HEK293 (cell line): ENCODE measurements at regions not wholly inside any gene's neighbourhood (a gene's known extent, or its start where the extent isn't known, plus 50 kb on each side); places are given as distances from the start of the nearest gene placed in this dataset.

Source experiments
- BCL11A ChIP-seq: fragments of 450-650 bp; formaldehyde crosslinking; IDR thresholded peaks from 2 replicates; pipeline ENCODE4 v1.5.1; 2016; ENCODE audit warnings: low read depth, missing biosample characterization, missing genetic modification characterization
- HOXC10 ChIP-seq: sonication (generic); formaldehyde crosslinking; IDR thresholded peaks from 2 replicates; pipeline ENCODE4 v1.8.1; 2023; ENCODE audit warnings: mild to moderate bottlenecking, missing genetic modification reagents
- HOXD13 ChIP-seq: sonication (generic); formaldehyde crosslinking; IDR thresholded peaks from 2 replicates; pipeline ENCODE4 v1.8.0; 2022; ENCODE audit warnings: missing genetic modification reagents, borderline replicate concordance
- KLF16 ChIP-seq: fragments of 450-650 bp; formaldehyde crosslinking; IDR thresholded peaks from 2 replicates; pipeline ENCODE4 v1.5.1; 2017; ENCODE audit warnings: missing biosample characterization, missing genetic modification characterization
- KLF7 ChIP-seq: fragments of 450-650 bp; formaldehyde crosslinking; IDR thresholded peaks from 2 replicates; pipeline ENCODE4 v1.5.1; 2016; ENCODE audit warnings: missing biosample characterization, missing genetic modification characterization, borderline replicate concordance
- OSR2 ChIP-seq: fragments of 450-650 bp; formaldehyde crosslinking; IDR thresholded peaks from 2 replicates; pipeline ENCODE4 v1.5.1; 2016; ENCODE audit warnings: missing biosample characterization, missing genetic modification characterization
- PRDM10 ChIP-seq: fragments of 450-650 bp; formaldehyde crosslinking; IDR thresholded peaks from 2 replicates; pipeline ENCODE4 v1.5.1; 2016; ENCODE audit warnings: missing biosample characterization, missing genetic modification characterization
- PRDM2 ChIP-seq: fragments of 450-650 bp; formaldehyde crosslinking; IDR thresholded peaks from 2 replicates; pipeline ENCODE4 v1.5.1; 2016; ENCODE audit warnings: missing biosample characterization, missing genetic modification characterization, borderline replicate concordance
- SP2 ChIP-seq: fragments of 450-650 bp; formaldehyde crosslinking; IDR thresholded peaks from 2 replicates; pipeline ENCODE4 v1.5.1; 2016; ENCODE audit warnings: missing biosample characterization, missing genetic modification characterization
- TCF7L2 ChIP-seq: IDR thresholded peaks from 2 replicates; pipeline ENCODE4 v1.6.1; 2011; ENCODE audit warnings: low read depth, mild to moderate bottlenecking, inconsistent platforms, low read length, moderate library complexity, borderline replicate concordance
- ZBTB21 ChIP-seq: fragments of 450-650 bp; formaldehyde crosslinking; IDR thresholded peaks from 2 replicates; pipeline ENCODE4 v1.5.1; 2017; ENCODE audit warnings: missing biosample characterization, missing genetic modification characterization
- ZBTB49 ChIP-seq: fragments of 450-650 bp; formaldehyde crosslinking; IDR thresholded peaks from 2 replicates; pipeline ENCODE4 v1.5.1; 2016; ENCODE audit warnings: missing biosample characterization, missing genetic modification characterization, low read depth
- ZFHX2 ChIP-seq: fragments of 450-650 bp; formaldehyde crosslinking; conservative IDR thresholded peaks from 2 replicates; pipeline ENCODE4 v1.5.1; 2016; ENCODE audit warnings: missing biosample characterization, missing genetic modification characterization
- ZFP3 ChIP-seq: fragments of 450-650 bp; formaldehyde crosslinking; IDR thresholded peaks from 2 replicates; pipeline ENCODE4 v1.5.1; 2016; ENCODE audit warnings: low read depth, missing biosample characterization, missing genetic modification characterization
- ZNF132 ChIP-seq: fragments of 450-650 bp; formaldehyde crosslinking; IDR thresholded peaks from 2 replicates; pipeline ENCODE4 v1.5.1; 2017; ENCODE audit warnings: missing biosample characterization, missing genetic modification characterization, borderline replicate concordance
- ZNF16 ChIP-seq: fragments of 450-650 bp; formaldehyde crosslinking; IDR thresholded peaks from 2 replicates; pipeline ENCODE4 v1.5.1; 2016; ENCODE audit warnings: low read depth, missing biosample characterization, missing genetic modification characterization
- ZNF184 ChIP-seq: fragments of 450-650 bp; IDR thresholded peaks from 2 replicates; pipeline ENCODE4 v1.5.1; 2018; ENCODE audit warnings: missing biosample characterization, mild to moderate bottlenecking, missing genetic modification characterization
- ZNF19 ChIP-seq: fragments of 450-650 bp; formaldehyde crosslinking; IDR thresholded peaks from 2 replicates; pipeline ENCODE4; 2016; ENCODE audit warnings: missing biosample characterization, missing genetic modification characterization, low read depth
- ZNF223 ChIP-seq: fragments of 450-650 bp; formaldehyde crosslinking; IDR thresholded peaks from 2 replicates; pipeline ENCODE4 v1.5.1; 2016; ENCODE audit warnings: missing biosample characterization, missing genetic modification characterization
- ZNF510 ChIP-seq: fragments of 450-650 bp; formaldehyde crosslinking; IDR thresholded peaks from 2 replicates; pipeline ENCODE4 v1.5.1; 2018; ENCODE audit warnings: mild to moderate bottlenecking, missing genetic modification characterization, missing biosample characterization; ENCODE audit not compliant: insufficient replicate concordance
- ZNF521 ChIP-seq: fragments of 450-650 bp; formaldehyde crosslinking; IDR thresholded peaks from 2 replicates; pipeline ENCODE4 v1.5.1; 2017; ENCODE audit warnings: missing biosample characterization, mild to moderate bottlenecking, missing genetic modification characterization
- ZNF585B ChIP-seq: fragments of 450-650 bp; formaldehyde crosslinking; IDR thresholded peaks from 2 replicates; pipeline ENCODE4 v1.5.1; 2016; ENCODE audit warnings: missing biosample characterization, missing genetic modification characterization
- ZNF677 ChIP-seq: fragments of 450-650 bp; IDR thresholded peaks from 2 replicates; pipeline ENCODE4 v1.5.0; 2018; ENCODE audit warnings: missing biosample characterization, mild to moderate bottlenecking, missing genetic modification characterization, moderate library complexity
- ZNF768 ChIP-seq: fragments of 450-650 bp; formaldehyde crosslinking; IDR thresholded peaks from 2 replicates; pipeline ENCODE4 v1.5.1; 2018; ENCODE audit warnings: missing biosample characterization, mild to moderate bottlenecking, missing genetic modification characterization
- ZNF785 ChIP-seq: fragments of 450-650 bp; formaldehyde crosslinking; IDR thresholded peaks from 2 replicates; pipeline ENCODE4 v1.5.1; 2016; ENCODE audit warnings: missing biosample characterization, missing genetic modification characterization
- TF ChIP-seq, protein P1 (sequence below): fragments of 450-650 bp; formaldehyde crosslinking; IDR thresholded peaks from 2 replicates; pipeline ENCODE4 v1.5.1; 2016; ENCODE audit warnings: missing biosample characterization, missing genetic modification characterization

- no peak for TF ChIP-seq PRDM2
- TF ChIP-seq OSR2 = peak; percentile 32; the same call in 1 of the 2 replicates
- no peak for TF ChIP-seq ZNF510
- TF ChIP-seq ZNF585B (tag by site-specific recombination) = no peak
- TF ChIP-seq ZNF16 (tag by site-specific recombination) = no peak
- no peak for TF ChIP-seq ZBTB49 (tag by site-specific recombination)
- TF ChIP-seq ZNF785 (tag by site-specific recombination) = no peak
- TF ChIP-seq, protein P1, sequence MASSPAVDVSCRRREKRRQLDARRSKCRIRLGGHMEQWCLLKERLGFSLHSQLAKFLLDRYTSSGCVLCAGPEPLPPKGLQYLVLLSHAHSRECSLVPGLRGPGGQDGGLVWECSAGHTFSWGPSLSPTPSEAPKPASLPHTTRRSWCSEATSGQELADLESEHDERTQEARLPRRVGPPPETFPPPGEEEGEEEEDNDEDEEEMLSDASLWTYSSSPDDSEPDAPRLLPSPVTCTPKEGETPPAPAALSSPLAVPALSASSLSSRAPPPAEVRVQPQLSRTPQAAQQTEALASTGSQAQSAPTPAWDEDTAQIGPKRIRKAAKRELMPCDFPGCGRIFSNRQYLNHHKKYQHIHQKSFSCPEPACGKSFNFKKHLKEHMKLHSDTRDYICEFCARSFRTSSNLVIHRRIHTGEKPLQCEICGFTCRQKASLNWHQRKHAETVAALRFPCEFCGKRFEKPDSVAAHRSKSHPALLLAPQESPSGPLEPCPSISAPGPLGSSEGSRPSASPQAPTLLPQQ (tag by site-specific recombination) = no peak
- no peak for TF ChIP-seq BCL11A (tag by site-specific recombination)
- TF ChIP-seq ZFHX2 = peak; percentile 55
- no peak for TF ChIP-seq ZBTB21 (tag by site-specific recombination)
- no peak for TF ChIP-seq ZNF132 (tag by site-specific recombination)
- TF ChIP-seq ZNF768 (tag by site-specific recombination) = no peak
- no peak for TF ChIP-seq ZFP3 (tag by site-specific recombination)
- TF ChIP-seq TCF7L2 = no peak
- no peak for TF ChIP-seq ZNF19 (tag by site-specific recombination)
- no peak for TF ChIP-seq KLF7 (tag by site-specific recombination)
- TF ChIP-seq ZNF521 = no peak
- TF ChIP-seq ZNF184 = peak; percentile 20; the same call in 1 of the 2 replicates
- TF ChIP-seq ZNF223 (tag by site-specific recombination) = no peak
- TF ChIP-seq ZNF677 (tag by site-specific recombination) = no peak
- no peak for TF ChIP-seq PRDM10 (tag by site-specific recombination)
- TF ChIP-seq KLF16 = no peak
- TF ChIP-seq HOXC10 (CRISPR knock-in tag) = no peak
- TF ChIP-seq SP2 (tag by site-specific recombination) = no peak
- no peak for TF ChIP-seq HOXD13
Observed at GRCh38 chr2:138121666-138122661, 157.7 kb downstream of the HNMT start (continued).
